NCI-H2081 (cell line): ENCODE measurements at regions not wholly inside any gene's neighbourhood (a gene's known extent, or its start where the extent isn't known, plus 50 kb on each side); places are given as distances from the start of the nearest gene placed in this dataset.
A peak's percentile ranks its signal among the peaks of the same experiment; 100 is the strongest.
"Not testable (repeated sequence)": the region's sequence is repeated elsewhere in the genome, so short reads cannot be mapped to it uniquely, and the experiment has no call there.

Source experiments
- DNase-seq, 2 experiments: peaks; one replicate each; lab custom pipeline; 2025; lab: John Stamatoyannopoulos, UW

DNA sequence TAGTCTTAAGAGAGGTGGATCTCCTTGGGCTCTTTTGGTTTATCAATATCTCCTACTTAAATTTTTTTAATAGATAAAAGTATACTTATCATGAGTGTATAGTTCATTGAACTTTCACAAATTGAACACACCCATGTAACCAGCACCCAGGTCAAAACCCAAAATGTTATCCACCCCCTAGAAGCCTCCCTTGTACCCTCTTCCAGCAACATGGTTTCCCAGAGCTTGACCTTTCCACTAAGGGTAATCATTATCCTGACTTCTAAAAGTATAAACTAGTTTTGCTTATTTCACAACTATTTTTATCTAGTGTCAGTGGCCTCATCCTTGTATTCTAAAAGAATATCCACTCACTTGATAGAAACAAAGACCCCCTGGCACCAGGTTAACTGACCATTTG is 106.8 kb downstream of the MDH1 start:
- no peak for DNase-seq

- DNase-seq = no peak
Observed at GRCh38 chr2:63696496-63696895, 107.7 kb downstream of the MDH1 start.

DNA sequence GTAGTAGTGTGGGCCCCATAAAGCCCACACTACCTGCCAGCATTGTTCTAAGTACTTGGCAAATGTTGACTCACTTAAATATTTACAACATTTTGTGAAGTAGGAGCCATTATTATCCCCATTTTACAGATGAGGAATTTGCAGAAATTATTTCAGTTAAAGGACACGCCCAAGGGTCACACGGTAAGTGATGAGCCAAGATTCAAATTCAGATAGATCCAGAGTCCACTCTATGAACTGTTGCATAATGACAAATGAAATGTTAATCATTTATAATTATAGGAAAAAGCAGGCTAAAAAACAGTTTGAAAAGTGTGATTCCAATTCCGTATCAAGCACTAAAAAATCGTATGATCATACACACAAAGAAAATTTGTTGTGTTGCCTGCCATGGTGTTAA is 108.4 kb downstream of the MDH1 start:
- no peak for DNase-seq

GRCh38 chr2:63698786-63699548 is 110.2 kb downstream of the MDH1 start:
- peak in 1 of 2 experiments; percentile 40 for DNase-seq

GRCh38 chr2:63699549-63699839 is 110.7 kb downstream of the MDH1 start:
- no peak for DNase-seq

DNA sequence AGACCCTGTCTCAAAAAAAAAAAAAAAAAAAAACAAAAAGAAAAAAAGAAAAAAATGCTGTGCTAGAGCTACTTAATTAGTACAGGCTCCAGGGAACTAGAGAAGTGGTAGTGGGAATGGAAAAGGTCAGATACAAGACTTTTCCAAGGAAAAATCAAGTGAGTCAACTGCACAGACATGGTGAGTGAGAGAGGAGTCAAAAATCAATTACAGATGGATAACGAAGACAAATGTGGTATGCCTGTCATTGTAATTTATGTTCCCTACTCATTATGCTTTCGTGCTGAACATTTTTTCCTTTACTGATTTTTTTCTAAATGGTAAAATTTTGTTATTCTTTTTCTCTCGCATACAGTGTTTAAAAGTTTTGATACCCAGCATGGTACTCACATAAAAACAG is 111.5 kb downstream of the MDH1 start:
- DNase-seq = no peak

- DNase-seq = no peak
Observed at GRCh38 chr2:63701406-63701805, 112.6 kb downstream of the MDH1 start.

DNA sequence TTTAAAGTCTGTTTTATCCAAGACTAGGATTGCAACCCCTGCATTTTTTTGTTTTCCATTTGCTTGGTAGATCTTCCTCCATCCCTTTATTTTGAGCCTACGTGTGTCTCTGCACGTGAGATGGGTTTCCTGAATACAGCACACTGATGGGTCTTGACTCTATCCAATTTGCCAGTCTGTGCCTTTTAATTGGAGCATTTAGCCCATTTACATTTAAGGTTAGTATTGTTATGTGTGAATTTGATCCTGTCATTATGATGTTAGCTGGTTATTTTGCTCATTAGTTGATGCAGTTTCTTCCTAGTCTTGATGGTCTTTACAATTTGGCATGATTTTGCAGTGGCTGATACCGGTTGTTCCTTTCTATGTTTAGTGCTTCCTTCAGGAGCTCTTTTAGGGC is 117.3 kb downstream of the MDH1 start:
- not testable (repeated sequence) for DNase-seq

- DNase-seq = no peak
Observed at GRCh38 chr2:63710732-63711131, 122.0 kb downstream of the MDH1 start.

- no peak for DNase-seq
Observed at GRCh38 chr2:63712748-63713147, 124.0 kb downstream of the MDH1 start.

DNA sequence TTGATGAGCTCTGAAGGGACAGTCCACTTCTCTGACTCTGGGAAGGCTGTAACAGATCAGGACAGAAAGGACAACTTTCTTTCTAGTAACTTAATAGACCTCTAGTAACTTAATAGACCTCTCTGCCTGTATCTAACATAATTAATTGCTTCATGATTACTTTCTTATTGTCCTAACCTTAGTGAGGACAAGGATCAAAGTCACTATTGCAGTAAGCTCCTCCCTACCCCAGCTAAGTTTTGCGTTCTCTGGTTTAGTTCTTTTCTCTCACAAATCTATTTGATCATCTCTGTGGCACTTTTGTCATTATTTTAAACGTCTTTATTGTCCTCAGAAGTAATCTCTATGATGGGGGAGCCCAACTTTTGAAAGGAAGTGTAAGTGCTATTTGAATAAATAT is 125.5 kb upstream of the UGP2 start:
- no peak for DNase-seq

DNA sequence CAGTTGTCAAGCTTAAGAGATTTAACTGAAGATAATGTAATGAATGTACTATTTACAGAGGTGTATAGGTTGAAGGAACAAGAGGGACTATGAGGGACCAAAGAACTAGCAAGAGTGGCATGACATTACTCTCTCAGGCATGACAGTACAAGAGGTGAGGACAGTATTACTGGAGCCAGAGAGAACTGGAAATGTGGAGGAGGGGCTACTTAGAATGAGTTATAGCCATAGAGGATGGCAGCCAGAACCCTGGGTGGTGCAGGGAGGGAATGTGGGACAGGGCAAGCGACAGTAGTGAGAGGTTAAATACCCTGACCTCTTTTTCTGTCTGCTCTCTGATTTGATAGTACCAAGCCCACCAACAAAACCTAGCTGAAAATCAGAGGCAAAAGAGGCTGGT is 122.6 kb upstream of the UGP2 start:
- DNase-seq = no peak

DNA sequence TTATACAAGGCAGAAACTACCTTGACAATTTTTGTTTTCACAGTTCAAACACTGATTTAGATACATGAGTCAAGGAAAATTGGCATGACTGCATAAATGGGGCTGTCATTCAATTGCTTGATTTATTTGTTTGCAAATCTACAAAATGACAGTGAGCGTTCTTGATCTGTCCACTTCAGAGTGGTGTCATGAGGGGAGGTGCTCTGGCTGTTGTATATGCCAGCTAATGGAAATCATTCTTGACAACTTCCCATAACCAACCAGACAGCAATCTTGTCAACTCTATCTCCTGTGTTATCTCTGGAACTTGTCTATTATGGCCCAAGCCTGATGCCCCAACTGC is 120.6 kb upstream of the UGP2 start:
- DNase-seq = no peak

GRCh38 chr2:63722284-63722683 is 119.4 kb upstream of the UGP2 start:
- DNase-seq = not testable (repeated sequence)

GRCh38 chr2:63723709-63724108 is 118.0 kb upstream of the UGP2 start:
- DNase-seq = no peak

- DNase-seq = not testable (repeated sequence)
Observed at GRCh38 chr2:63725212-63725611, 116.5 kb upstream of the UGP2 start.

- DNase-seq = no peak
Observed at GRCh38 chr2:63729362-63729761, 112.3 kb upstream of the UGP2 start.

- no peak for DNase-seq
Observed at GRCh38 chr2:63729831-63730230, 111.9 kb upstream of the UGP2 start.

GRCh38 chr2:63734510-63734909 is 107.2 kb upstream of the UGP2 start:
- no peak for DNase-seq

- DNase-seq = no peak
Observed at GRCh38 chr2:63735263-63735662, 106.4 kb upstream of the UGP2 start.

- DNase-seq = no peak
Observed at GRCh38 chr2:63735931-63736330, 105.8 kb upstream of the UGP2 start.

- no peak for DNase-seq
Observed at GRCh38 chr2:63736354-63736753, 105.3 kb upstream of the UGP2 start.

DNA sequence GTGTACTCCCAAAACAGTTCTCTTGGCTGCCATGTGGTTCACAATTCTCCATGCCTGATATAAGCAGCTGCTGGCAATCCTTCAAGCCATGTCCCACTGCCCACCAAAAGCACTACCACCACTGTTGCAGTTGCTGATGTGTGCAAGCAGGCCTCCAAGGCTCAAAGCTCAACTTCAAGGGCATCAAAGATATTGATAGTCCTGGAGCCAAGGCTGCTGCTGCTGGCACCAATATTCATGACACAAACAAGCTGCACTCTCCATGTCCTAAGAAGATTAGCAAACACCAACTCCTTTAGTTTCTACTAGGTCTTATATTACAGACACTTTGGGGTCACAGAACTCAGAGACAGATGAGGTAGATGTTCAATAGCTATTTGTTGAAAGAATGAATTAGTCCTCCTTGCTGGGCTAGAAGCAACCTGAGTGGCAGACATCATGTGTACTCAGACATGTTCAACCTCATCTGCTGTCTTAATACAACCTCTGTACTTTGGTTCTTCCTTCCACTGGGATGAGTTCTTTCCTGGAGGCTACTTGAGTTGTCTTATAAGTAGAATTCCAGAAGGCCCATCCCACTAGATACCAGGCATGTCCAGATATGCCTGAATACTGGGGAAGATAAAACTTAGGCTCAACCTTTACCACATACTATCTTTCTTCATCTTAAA is 104.5 kb upstream of the UGP2 start:
- no peak for DNase-seq

GRCh38 chr2:63738019-63738418 is 103.7 kb upstream of the UGP2 start:
- no peak for DNase-seq
